ENCODE measurements at regions not wholly inside any gene's neighbourhood (a gene's known extent, or its start where the extent isn't known, plus 50 kb on each side); places are given as distances from the start of the nearest gene placed in this dataset.

GRCh38 chr5:89615839-89616518 lies 733.0 kb upstream of the MEF2C start:
- no peak overlapping the region for H3K4me2 ChIP-seq (ENCODE audit: low read length)
- no peaks in the 10 kb centered on the region for H3K36me3 ChIP-seq (ENCODE audit: insufficient read depth, low read length)
- no peak overlapping the region for H3K27ac ChIP-seq (ENCODE audit: low read depth, low read length, poor library complexity, severe bottlenecking)
- intact Hi-C loops (cut with micrococcal nuclease; ENCODE audit: unreplicated experiment): no loop called here
- POLR2A ChIA-PET: interaction anchor here (0.6 kb wide), 1 partner anchor 1500 kb away, joined by 3 read pairs; no protein-coding TSS in a partner anchor
- no peak for DNase-seq (ENCODE audit: low spot score)
- CTCF ChIA-PET (ENCODE audit: unreplicated experiment): no interaction called here
- no peak for TF ChIP-seq CTCF (conservative IDR thresholded peaks at IDR 0.05; ENCODE audit: low read length)
- no peak for TF ChIP-seq EZH2phosphoT487 (IDR thresholded peaks at IDR 0.05; ENCODE audit: borderline replicate concordance, low read depth, low read length)
- no peaks in the 10 kb centered on the region for H4K20me1 ChIP-seq (ENCODE audit: insufficient read depth, low read length)
- H3K9me2 ChIP-seq (ENCODE audit: insufficient read depth, low read length): no peaks in the 10 kb centered on the region
- H3K4me1 ChIP-seq (ENCODE audit: insufficient read depth, low read length, poor library complexity, severe bottlenecking): no peaks in the 10 kb centered on the region
- H2AFZ ChIP-seq (ENCODE audit: low read length): no peak overlapping the region
- H3K79me2 ChIP-seq (ENCODE audit: insufficient read depth, low read depth, low read length): no peaks in the 10 kb centered on the region
- BruUV-seq (replicated peaks): no TSS peak
- no peaks in the 10 kb centered on the region for H3K9me3 ChIP-seq (ENCODE audit: low read length)
- no peak overlapping the region for H3K4me3 ChIP-seq (ENCODE audit: low read depth, low read length, poor library complexity, severe bottlenecking)

- Histone ChIP-seq H3K9me3 (ENCODE audit: low read length) (no peaks in the 10 kb centered on the region), H4K20me1 (ENCODE audit: insufficient read depth, low read length) (no peaks in the 10 kb centered on the region), H2AFZ (ENCODE audit: low read length) (no peak overlapping the region), H3K4me3 (ENCODE audit: low read depth, low read length, poor library complexity, severe bottlenecking) (no peak overlapping the region), H3K36me3 (ENCODE audit: insufficient read depth, low read length) (no peaks in the 10 kb centered on the region), H3K27ac (ENCODE audit: low read depth, low read length, poor library complexity, severe bottlenecking) (no peak overlapping the region), H3K4me1 (ENCODE audit: insufficient read depth, low read length, poor library complexity, severe bottlenecking) (no peaks in the 10 kb centered on the region), H3K9me2 (ENCODE audit: insufficient read depth, low read length) (no peaks in the 10 kb centered on the region), H3K79me2 (ENCODE audit: insufficient read depth, low read depth, low read length) (no peaks in the 10 kb centered on the region), H3K4me2 (ENCODE audit: low read length) (no peak overlapping the region)
- intact Hi-C loops (cut with micrococcal nuclease; ENCODE audit: unreplicated experiment): no loop called here
- CTCF ChIA-PET (ENCODE audit: unreplicated experiment): no interaction called here
- POLR2A ChIA-PET: no interaction called here
- DNase-seq (ENCODE audit: low spot score): no peak
- no TSS peak for BruUV-seq (replicated peaks)
- TF ChIP-seq EZH2phosphoT487 (IDR thresholded peaks at IDR 0.05; ENCODE audit: borderline replicate concordance, low read depth, low read length): no peak
- TF ChIP-seq CTCF (conservative IDR thresholded peaks at IDR 0.05; ENCODE audit: low read length): no peak
Measured at GRCh38 chr5:89613222-89613956, 730.4 kb upstream of the MEF2C start.

DNA sequence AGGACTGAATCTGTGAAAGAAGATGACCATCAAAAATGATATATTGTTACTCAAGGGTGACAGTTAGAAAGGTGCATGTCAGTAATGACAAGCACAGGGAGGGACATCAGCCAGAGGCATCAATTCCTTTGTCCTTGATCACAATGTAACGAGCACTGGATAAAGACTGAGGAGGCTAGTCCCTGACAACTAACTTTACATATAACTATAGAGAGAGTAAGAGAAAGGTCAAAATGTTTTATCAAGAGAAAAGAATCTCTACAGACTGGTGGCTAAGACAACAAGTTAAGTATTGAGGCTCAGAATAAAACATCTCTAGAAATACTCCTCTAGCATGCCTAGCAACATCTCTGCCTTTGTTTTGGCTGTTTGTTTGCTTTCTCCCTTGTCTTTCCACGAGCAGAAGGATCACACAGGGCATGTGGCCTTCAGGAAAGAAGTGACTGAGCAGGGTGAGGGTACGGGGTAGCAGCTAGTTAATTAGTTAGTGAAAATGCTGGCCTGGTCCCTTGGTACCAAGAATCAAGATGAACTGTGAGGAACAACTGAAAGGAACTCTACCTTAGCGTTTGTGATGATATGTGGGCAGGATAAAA lies 724.1 kb upstream of the MEF2C start:
- no peak for DNase-seq (ENCODE audit: low spot score)

More for the DNA sequence above, 724.1 kb upstream of the MEF2C start:
- CTCF ChIA-PET (ENCODE audit: unreplicated experiment): no interaction called here
- POLR2A ChIA-PET: no interaction called here
- H3K9me3 ChIP-seq (ENCODE audit: low read length): no peaks in the 10 kb centered on the region
- no peak overlapping the region for H3K4me3 ChIP-seq (ENCODE audit: low read depth, low read length, poor library complexity, severe bottlenecking)
- no peak overlapping the region for H3K4me2 ChIP-seq (ENCODE audit: low read length)
- intact Hi-C loops (cut with micrococcal nuclease; ENCODE audit: unreplicated experiment): no loop called here
- H3K4me1 ChIP-seq (ENCODE audit: insufficient read depth, low read length, poor library complexity, severe bottlenecking): no peaks in the 10 kb centered on the region
- H4K20me1 ChIP-seq (ENCODE audit: insufficient read depth, low read length): no peaks in the 10 kb centered on the region
- H3K27ac ChIP-seq (ENCODE audit: low read depth, low read length, poor library complexity, severe bottlenecking): no peak overlapping the region
- no peak overlapping the region for H2AFZ ChIP-seq (ENCODE audit: low read length)
- H3K9me2 ChIP-seq (ENCODE audit: insufficient read depth, low read length): no peaks in the 10 kb centered on the region
- BruUV-seq (replicated peaks): no TSS peak
- TF ChIP-seq CTCF (conservative IDR thresholded peaks at IDR 0.05; ENCODE audit: low read length): no peak
- TF ChIP-seq EZH2phosphoT487 (IDR thresholded peaks at IDR 0.05; ENCODE audit: borderline replicate concordance, low read depth, low read length): no peak
- no peaks in the 10 kb centered on the region for H3K79me2 ChIP-seq (ENCODE audit: insufficient read depth, low read depth, low read length)
- H3K36me3 ChIP-seq (ENCODE audit: insufficient read depth, low read length): no peaks in the 10 kb centered on the region

Measured in OCI-LY7 (cell line).